ENCODE measurements at regions not wholly inside any gene's neighbourhood (a gene's known extent, or its start where the extent isn't known, plus 50 kb on each side); places are given as distances from the start of the nearest gene placed in this dataset.

DNA sequence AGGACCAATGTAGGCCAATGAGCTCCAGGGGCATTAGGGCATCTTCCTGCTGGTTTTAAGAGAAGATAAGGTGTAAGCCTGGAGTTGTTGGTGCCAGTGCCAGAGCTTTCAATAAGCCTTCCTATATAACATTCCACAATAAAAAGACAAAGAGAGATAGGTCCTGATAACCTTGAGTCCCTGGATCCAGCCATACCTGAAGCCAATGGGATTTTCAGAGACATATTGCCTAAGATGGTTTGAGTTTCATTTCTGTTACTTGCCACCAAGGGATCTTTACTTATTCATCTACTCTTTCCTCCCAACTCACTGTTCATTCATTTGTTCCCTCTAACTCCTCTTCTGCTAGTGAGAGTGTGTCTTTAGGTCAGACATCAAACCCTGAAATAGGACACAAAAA is 68.8 kb upstream of the CAPZB start:
- no TSS peak for BruUV-seq (replicated peaks)
- intact Hi-C loops (cut with micrococcal nuclease) (no loop called here), dilution Hi-C loops (cut with MboI; ENCODE audit: extremely low pct_ligation_motif_present, low sequenced_read_pairs) (no loop called here)
- no peaks in the 10 kb centered on the region for H3K9me3 ChIP-seq (replicated peaks; ENCODE audit: control insufficient read depth, insufficient read depth, low read length)
- H3K4me3 ChIP-seq (replicated peaks in 1 of 3; ENCODE audit: insufficient read depth in 1 of 3, low read depth in 1 of 3, low read length in 3 of 3) = no peak overlapping the region
- no peaks in the 10 kb centered on the region for H4K20me1 ChIP-seq (replicated peaks; ENCODE audit: control insufficient read depth, extremely low read depth, insufficient read depth, low read length)
- TF ChIP-seq POLR2A (IDR thresholded peaks at IDR 0.05; ENCODE audit: low read depth, low read length) (no peak), POLR2AphosphoS5 (IDR thresholded peaks at IDR 0.05; ENCODE audit: insufficient read depth, low read depth, low read length) (no peak), JUN (IDR thresholded peaks at IDR 0.05; ENCODE audit: borderline replicate concordance, insufficient read depth, insufficient read length, low read depth) (no peak), EZH2 (IDR thresholded peaks at IDR 0.05; ENCODE audit: borderline replicate concordance, low read depth, low read length, severe bottlenecking) (no peak), MYC (IDR thresholded peaks at IDR 0.05; ENCODE audit: low read depth, low read length) (no peak), FOS (IDR thresholded peaks at IDR 0.05; ENCODE audit: borderline replicate concordance, insufficient read depth, low read length) (no peak), GATA2 (IDR thresholded peaks at IDR 0.05; ENCODE audit: insufficient read depth, insufficient read length, low read depth, low read length) (no peak)
- TF ChIP-seq, protein P1, sequence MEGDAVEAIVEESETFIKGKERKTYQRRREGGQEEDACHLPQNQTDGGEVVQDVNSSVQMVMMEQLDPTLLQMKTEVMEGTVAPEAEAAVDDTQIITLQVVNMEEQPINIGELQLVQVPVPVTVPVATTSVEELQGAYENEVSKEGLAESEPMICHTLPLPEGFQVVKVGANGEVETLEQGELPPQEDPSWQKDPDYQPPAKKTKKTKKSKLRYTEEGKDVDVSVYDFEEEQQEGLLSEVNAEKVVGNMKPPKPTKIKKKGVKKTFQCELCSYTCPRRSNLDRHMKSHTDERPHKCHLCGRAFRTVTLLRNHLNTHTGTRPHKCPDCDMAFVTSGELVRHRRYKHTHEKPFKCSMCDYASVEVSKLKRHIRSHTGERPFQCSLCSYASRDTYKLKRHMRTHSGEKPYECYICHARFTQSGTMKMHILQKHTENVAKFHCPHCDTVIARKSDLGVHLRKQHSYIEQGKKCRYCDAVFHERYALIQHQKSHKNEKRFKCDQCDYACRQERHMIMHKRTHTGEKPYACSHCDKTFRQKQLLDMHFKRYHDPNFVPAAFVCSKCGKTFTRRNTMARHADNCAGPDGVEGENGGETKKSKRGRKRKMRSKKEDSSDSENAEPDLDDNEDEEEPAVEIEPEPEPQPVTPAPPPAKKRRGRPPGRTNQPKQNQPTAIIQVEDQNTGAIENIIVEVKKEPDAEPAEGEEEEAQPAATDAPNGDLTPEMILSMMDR (IDR thresholded peaks at IDR 0.05; ENCODE audit: extremely low read depth in 1 of 2, insufficient read depth in 1 of 2, low read depth in 1 of 2, low read length in 2 of 2) = no peak
- TF ChIP-seq, protein P2, sequence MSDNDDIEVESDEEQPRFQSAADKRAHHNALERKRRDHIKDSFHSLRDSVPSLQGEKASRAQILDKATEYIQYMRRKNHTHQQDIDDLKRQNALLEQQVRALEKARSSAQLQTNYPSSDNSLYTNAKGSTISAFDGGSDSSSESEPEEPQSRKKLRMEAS (IDR thresholded peaks at IDR 0.05; ENCODE audit: insufficient read depth, insufficient read length) = no peak
- no peaks in the 10 kb centered on the region for H3K79me2 ChIP-seq (ENCODE audit: control insufficient read depth, insufficient read depth, low read length)
- no peak for DNase-seq (ENCODE audit: low read depth, low spot score)
- no peak for FAIRE-seq
- H2AFZ ChIP-seq (ENCODE audit: low read depth, low read length) = no peak overlapping the region
- peaks cover 2 to 11% of the 10 kb centered on the region in 2 experiments for H3K27me3 ChIP-seq (ENCODE audit: control insufficient read depth in 2 of 2, insufficient read depth in 2 of 2, low read length in 2 of 2)
- no peaks in the 10 kb centered on the region for H3K9me1 ChIP-seq (replicated peaks; ENCODE audit: control insufficient read depth, extremely low read depth, insufficient read depth, low read length)
- H3K4me2 ChIP-seq (ENCODE audit: insufficient read depth, low read length) = no peak overlapping the region
- CTCF ChIA-PET = no interaction called here
- H3K4me1 ChIP-seq (ENCODE audit: control insufficient read depth, extremely low read depth, insufficient read depth, low read length) = no peaks in the 10 kb centered on the region
- POLR2A ChIA-PET = no interaction called here
- no peak overlapping the region for H3K9ac ChIP-seq (replicated peaks; ENCODE audit: extremely low read depth, insufficient read depth, low read length)
- H3K27ac ChIP-seq (ENCODE audit: insufficient read depth, low read depth, low read length) = no peak overlapping the region
- no peaks in the 10 kb centered on the region for H3K36me3 ChIP-seq (ENCODE audit: control insufficient read depth in 2 of 2, extremely low read depth in 1 of 2, insufficient read depth in 2 of 2, low read length in 2 of 2)
